Left lung (tissue), 4 donors: ENCODE measurements at regions not wholly inside any gene's neighbourhood (a gene's known extent, or its start where the extent isn't known, plus 50 kb on each side); places are given as distances from the start of the nearest gene placed in this dataset.
A peak's percentile ranks its signal among the peaks of the same experiment; 100 is the strongest.

ENCODE experiments used
- ATAC-seq: fragments of 200-7000 bp; cut with Tn5 transposase; one replicate; pipeline ENCODE4 v1.9.1; 2020; ENCODE audit warnings: moderate library complexity
- DNase-seq, 4 donors: peaks; one replicate each; pipeline ENCODE4 v3.0.0-alpha.2; 2013 to 2020
- H3K27ac ChIP-seq, 2 donors: fragments of 200-600 bp; sonication (generic) in 1 of 2; one replicate each; pipeline versions ENCODE4 v1.5.0 to v1.8.0; 2020 to 2021
- H3K27me3 ChIP-seq, 2 donors: fragments of 200-600 bp; sonication (generic) in 1 of 2; one replicate each; pipeline versions ENCODE4 v1.5.0 to v1.8.0; 2020 to 2021
- H3K36me3 ChIP-seq, 2 donors: fragments of 200-600 bp; sonication (generic) in 1 of 2; one replicate each; pipeline versions ENCODE4 v1.5.0 to v1.8.0; 2020 to 2021
- H3K4me1 ChIP-seq, 2 donors: fragments of 200-600 bp; one replicate each; pipeline ENCODE4 v1.8.0; 2021
- H3K4me3 ChIP-seq, 2 donors: fragments of 200-600 bp; sonication (generic) in 1 of 2; one replicate each; pipeline versions ENCODE4 v1.5.0 to v1.8.0; 2020 to 2021; ENCODE audit warnings: mild to moderate bottlenecking in 1 of 2
- H3K9me3 ChIP-seq, 2 donors: fragments of 200-600 bp; sonication (generic) in 1 of 2; one replicate each; pipeline versions ENCODE4 v1.5.0 to v1.8.0; 2020 to 2021
- intact Hi-C, 2 donors: fragments of 100-400 bp; cut with DNase I; formaldehyde crosslinking; loops; one replicate each; pipeline versions ENCODE4 v1.11.2 to v1.14.2; 2022
- TF ChIP-seq, protein P1 (sequence below), 2 donors: fragments of 200-600 bp; sonication (generic) in 1 of 2; IDR thresholded peaks; one replicate each; pipeline versions ENCODE4 v1.5.0 to v1.8.0; 2021; ENCODE audit warnings: antibody characterized with exemption in 2 of 2
- donor health status: DM: no; HTN: yes; CAD: no.
- donor health status: DM: no; HTN: no; CAD: no.

GRCh38 chr1:59061876-59062275 lies 235.0 kb upstream of the FGGY start:
- Histone ChIP-seq H3K27me3 (no peaks in the 10 kb centered on the region), H3K4me3 (no peak overlapping the region), H3K27ac (peak overlapping the region; percentile 64 to 79), H3K4me1 (peaks cover 9 to 17% of the 10 kb centered on the region in 2 donors), H3K9me3 (no peaks in the 10 kb centered on the region), H3K36me3 (no peaks in the 10 kb centered on the region)
- TF ChIP-seq, protein P1, sequence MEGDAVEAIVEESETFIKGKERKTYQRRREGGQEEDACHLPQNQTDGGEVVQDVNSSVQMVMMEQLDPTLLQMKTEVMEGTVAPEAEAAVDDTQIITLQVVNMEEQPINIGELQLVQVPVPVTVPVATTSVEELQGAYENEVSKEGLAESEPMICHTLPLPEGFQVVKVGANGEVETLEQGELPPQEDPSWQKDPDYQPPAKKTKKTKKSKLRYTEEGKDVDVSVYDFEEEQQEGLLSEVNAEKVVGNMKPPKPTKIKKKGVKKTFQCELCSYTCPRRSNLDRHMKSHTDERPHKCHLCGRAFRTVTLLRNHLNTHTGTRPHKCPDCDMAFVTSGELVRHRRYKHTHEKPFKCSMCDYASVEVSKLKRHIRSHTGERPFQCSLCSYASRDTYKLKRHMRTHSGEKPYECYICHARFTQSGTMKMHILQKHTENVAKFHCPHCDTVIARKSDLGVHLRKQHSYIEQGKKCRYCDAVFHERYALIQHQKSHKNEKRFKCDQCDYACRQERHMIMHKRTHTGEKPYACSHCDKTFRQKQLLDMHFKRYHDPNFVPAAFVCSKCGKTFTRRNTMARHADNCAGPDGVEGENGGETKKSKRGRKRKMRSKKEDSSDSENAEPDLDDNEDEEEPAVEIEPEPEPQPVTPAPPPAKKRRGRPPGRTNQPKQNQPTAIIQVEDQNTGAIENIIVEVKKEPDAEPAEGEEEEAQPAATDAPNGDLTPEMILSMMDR (IDR thresholded peaks at IDR 0.05) = no peak
- peak; percentile 63 for ATAC-seq
- DNase-seq = peak in 3 of 4 donors; percentile 44 to 95 (median 88)
- intact Hi-C loops = no loop called here

DNA sequence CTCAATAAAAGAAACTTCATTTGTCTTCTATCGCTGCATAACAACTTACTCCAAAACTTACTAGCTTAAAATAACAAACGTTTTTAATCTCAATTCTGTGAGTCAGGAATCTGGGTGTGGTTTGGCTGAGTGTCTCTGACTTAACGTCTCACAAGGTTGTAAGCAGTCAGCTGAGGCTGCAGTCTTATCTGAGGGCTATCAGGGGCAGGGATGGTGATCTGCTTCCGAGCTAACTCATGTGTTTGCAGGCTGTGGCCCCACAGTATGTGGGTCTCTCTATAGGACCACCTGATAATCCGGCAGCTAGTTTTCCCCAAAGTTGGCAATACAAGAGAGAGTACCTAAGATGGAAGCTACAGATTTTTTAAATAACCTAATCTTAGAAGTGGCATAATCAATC lies 234.2 kb upstream of the FGGY start:
- H3K9me3 ChIP-seq = no peaks in the 10 kb centered on the region
- no peak overlapping the region for H3K4me3 ChIP-seq
- TF ChIP-seq, protein P1 (IDR thresholded peaks at IDR 0.05) = no peak
- H3K27ac ChIP-seq = peak overlapping the region; percentile 64 to 79
- ATAC-seq = peak; percentile 64
- no peaks in the 10 kb centered on the region for H3K27me3 ChIP-seq
- no peak for DNase-seq
- intact Hi-C loops = no loop called here
- peaks cover 5 to 10% of the 10 kb centered on the region in 2 donors for H3K4me1 ChIP-seq
- no peaks in the 10 kb centered on the region for H3K36me3 ChIP-seq

DNA sequence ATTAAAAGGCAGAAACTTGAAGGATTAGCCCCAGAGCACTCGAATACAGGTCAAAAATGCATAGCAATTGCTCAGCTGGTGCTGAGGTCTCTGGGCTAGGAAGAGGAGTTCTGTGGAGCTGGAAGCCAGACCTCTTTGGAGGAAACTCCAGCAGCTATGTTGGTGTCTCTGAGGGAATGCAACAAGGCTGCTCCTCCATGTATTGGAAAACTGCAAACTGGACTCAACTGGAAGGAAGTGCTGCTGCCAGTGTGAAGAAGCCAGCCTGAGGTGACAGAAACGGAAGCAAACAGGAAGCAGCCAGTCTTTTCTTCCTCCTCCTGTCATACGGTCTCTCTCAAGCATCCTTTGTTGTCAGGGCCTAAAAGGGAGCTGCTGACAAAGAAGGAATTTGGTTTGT lies 233.4 kb upstream of the FGGY start:
- Histone ChIP-seq H3K27me3 (no peaks in the 10 kb centered on the region), H3K4me3 (no peak overlapping the region), H3K36me3 (no peaks in the 10 kb centered on the region), H3K4me1 (peaks cover 0 to 10% of the 10 kb centered on the region in 2 donors), H3K27ac (no peak overlapping the region), H3K9me3 (no peaks in the 10 kb centered on the region)
- TF ChIP-seq, protein P1 (IDR thresholded peaks at IDR 0.05) = no peak
- intact Hi-C loops = no loop called here
- ATAC-seq (no peak), DNase-seq (no peak)

- TF ChIP-seq, protein P1 (IDR thresholded peaks at IDR 0.05) = no peak
- DNase-seq (no peak), ATAC-seq (no peak)
- H3K36me3 ChIP-seq = no peaks in the 10 kb centered on the region
- peaks cover 0 to 10% of the 10 kb centered on the region in 2 donors for H3K4me1 ChIP-seq
- no peak overlapping the region for H3K27ac ChIP-seq
- no peak overlapping the region for H3K4me3 ChIP-seq
- H3K9me3 ChIP-seq = no peaks in the 10 kb centered on the region
- H3K27me3 ChIP-seq = no peaks in the 10 kb centered on the region
- intact Hi-C loops = no loop called here
Observed at GRCh38 chr1:59064592-59064991, 232.3 kb upstream of the FGGY start.

GRCh38 chr1:59066236-59066635 lies 230.7 kb upstream of the FGGY start:
- no peaks in the 10 kb centered on the region for H3K27me3 ChIP-seq
- ATAC-seq (no peak), DNase-seq (no peak)
- peaks cover 0 to 15% of the 10 kb centered on the region in 2 donors for H3K4me1 ChIP-seq
- H3K36me3 ChIP-seq = no peaks in the 10 kb centered on the region
- H3K4me3 ChIP-seq = no peak overlapping the region
- intact Hi-C loops = no loop called here
- no peaks in the 10 kb centered on the region for H3K9me3 ChIP-seq
- TF ChIP-seq, protein P1 (IDR thresholded peaks at IDR 0.05) = no peak
- no peak overlapping the region for H3K27ac ChIP-seq
